Thyroid gland (tissue), 4 donors: ENCODE measurements at regions not wholly inside any gene's neighbourhood (a gene's known extent, or its start where the extent isn't known, plus 50 kb on each side); places are given as distances from the start of the nearest gene placed in this dataset.

Experiments used
- CTCF ChIP-seq, 6 experiments: fragments of 200-600 bp in 3 of 6; fragments of 450-650 bp in 3 of 6; sonication (generic) in 3 of 6; IDR thresholded peaks; one replicate each; pipeline ENCODE4 v1.5.1; 2016 to 2019; ENCODE audit warnings: antibody characterized with exemption in 6 of 6, mild to moderate bottlenecking in 2 of 6, inconsistent platforms in 1 of 6, moderate library complexity in 1 of 6
- POLR2A ChIP-seq, 2 donors: fragments of 450-650 bp; IDR thresholded peaks; one replicate each; pipeline ENCODE4 v1.6.1; 2017; ENCODE audit warnings: antibody characterized with exemption in 2 of 2, mild to moderate bottlenecking in 2 of 2, moderate library complexity in 1 of 2

GRCh38 chr21:21714426-21714825 is 716.2 kb downstream of the NCAM2 start:
- no peak for TF ChIP-seq CTCF (IDR thresholded peaks at IDR 0.05)
- no peak for TF ChIP-seq POLR2A (IDR thresholded peaks at IDR 0.05)
